ENCODE measurements at regions not wholly inside any gene's neighbourhood (a gene's known extent, or its start where the extent isn't known, plus 50 kb on each side); places are given as distances from the start of the nearest gene placed in this dataset.

- TF ChIP-seq CTCF (IDR thresholded peaks at IDR 0.05) (no peak), POLR2AphosphoS5 (IDR thresholded peaks at IDR 0.05; ENCODE audit: low read depth, low read length) (no peak), REST (IDR thresholded peaks at IDR 0.05; ENCODE audit: insufficient read depth in 1 of 2, low read depth in 2 of 2, low read length in 1 of 2) (no peak), SIN3A (IDR thresholded peaks at IDR 0.05; ENCODE audit: borderline replicate concordance, insufficient read depth, low read depth, low read length) (no peak), TCF7L2 (IDR thresholded peaks at IDR 0.05; ENCODE audit: low read depth, low read length) (no peak)
These were observed 171.7 kb downstream of the TLR4 start for GRCh38 chr9:117875886-117876285.

Measured in Panc1 (cell line).